H9 (cell line): ENCODE measurements at regions not wholly inside any gene's neighbourhood (a gene's known extent, or its start where the extent isn't known, plus 50 kb on each side); places are given as distances from the start of the nearest gene placed in this dataset.

Experiments used
- DNase-seq: peaks from one replicate; pipeline ENCODE4 v3.0.0-alpha.2; 2017
- H2AFZ ChIP-seq: one replicate; pipeline ENCODE4 v1.6.1; 2013; ENCODE audit warnings: mild to moderate bottlenecking, low read length, control low read depth, moderate library complexity
- H2AK5ac ChIP-seq: 2 replicates; pipeline ENCODE4 v1.6.1; 2013; ENCODE audit warnings: low read length, control low read depth, mixed read lengths; ENCODE audit not compliant: insufficient read length
- H2BK120ac ChIP-seq: one replicate; pipeline ENCODE4 v1.6.1; 2013; ENCODE audit warnings: low read depth, mild to moderate bottlenecking, low read length, control low read depth, inconsistent platforms; ENCODE audit not compliant: poor library complexity, severe bottlenecking
- H2BK12ac ChIP-seq: 2 replicates; pipeline ENCODE4 v1.6.1; 2013; ENCODE audit warnings: low read length, control low read depth, mixed read lengths, low read depth; ENCODE audit not compliant: insufficient read length
- H2BK15ac ChIP-seq: 2 replicates; pipeline ENCODE4 v1.6.1; 2013; ENCODE audit warnings: low read depth, low read length, control low read depth
- H2BK20ac ChIP-seq: one replicate; pipeline ENCODE4 v1.6.1; 2013; ENCODE audit warnings: low read depth, mild to moderate bottlenecking, low read length, control low read depth, inconsistent platforms; ENCODE audit not compliant: poor library complexity, severe bottlenecking
- H2BK5ac ChIP-seq: 2 replicates; pipeline ENCODE4 v1.6.1; 2013; ENCODE audit warnings: low read length, control low read depth, mixed read lengths; ENCODE audit not compliant: insufficient read length
- H3K14ac ChIP-seq: 2 replicates; pipeline ENCODE4 v1.6.1; 2013; ENCODE audit warnings: low read length, control low read depth; ENCODE audit not compliant: insufficient read depth
- H3K18ac ChIP-seq: 2 replicates; pipeline ENCODE4 v1.6.1; 2013; ENCODE audit warnings: low read depth, mild to moderate bottlenecking, mixed read lengths, low read length, control low read depth; ENCODE audit not compliant: insufficient read length
- H3K23ac ChIP-seq: 2 replicates; pipeline ENCODE4 v1.6.1; 2013; ENCODE audit warnings: low read length, control low read depth, mixed read lengths, low read depth; ENCODE audit not compliant: insufficient read length
- H3K23me2 ChIP-seq: 2 replicates; pipeline ENCODE4 v1.6.1; 2013; ENCODE audit warnings: low read depth, mild to moderate bottlenecking, mixed read lengths, low read length, control low read depth; ENCODE audit not compliant: insufficient read length, poor library complexity, severe bottlenecking
- H3K27ac ChIP-seq: 2 replicates; pipeline ENCODE4 v1.5.1; 2013; ENCODE audit warnings: low read length, control low read depth, mixed read lengths, low read depth; ENCODE audit not compliant: insufficient read length
- H3K27me3 ChIP-seq: 2 replicates; pipeline ENCODE4 v1.6.1; 2013; ENCODE audit warnings: low read length, control low read depth, inconsistent platforms; ENCODE audit not compliant: insufficient read depth
- H3K4ac ChIP-seq: 2 replicates; pipeline ENCODE4 v1.6.1; 2013; ENCODE audit warnings: low read depth, mild to moderate bottlenecking, control low read depth, inconsistent platforms, low read length, moderate library complexity
- H3K4me1 ChIP-seq: 2 replicates; pipeline ENCODE4 v1.6.1; 2013; ENCODE audit warnings: low read length, control low read depth, inconsistent platforms; ENCODE audit not compliant: insufficient read depth
- H3K4me2 ChIP-seq: 2 replicates; pipeline ENCODE4 v1.6.1; 2013; ENCODE audit warnings: low read length, control low read depth, mixed read lengths; ENCODE audit not compliant: insufficient read length, insufficient read depth
- H3K56ac ChIP-seq: 2 replicates; pipeline ENCODE4 v1.6.1; 2013; ENCODE audit warnings: low read depth, mild to moderate bottlenecking, mixed read lengths, low read length, control low read depth; ENCODE audit not compliant: insufficient read length
- H3K79me1 ChIP-seq: 2 replicates; pipeline ENCODE4 v1.6.1; 2013; ENCODE audit warnings: low read depth, mild to moderate bottlenecking, moderate library complexity, low read length, control low read depth, inconsistent platforms; ENCODE audit not compliant: insufficient read depth, poor library complexity, severe bottlenecking
- H3K79me2 ChIP-seq: 2 replicates; pipeline ENCODE4 v1.6.1; 2013; ENCODE audit warnings: low read length, control low read depth, inconsistent platforms; ENCODE audit not compliant: insufficient read depth
- H3K9ac ChIP-seq: 2 replicates; pipeline ENCODE4 v1.6.1; 2013; ENCODE audit warnings: low read length, control low read depth, mixed read lengths; ENCODE audit not compliant: insufficient read length; ENCODE audit errors: extremely low read depth
- H3K9me3 ChIP-seq: one replicate; pipeline ENCODE4 v1.6.1; 2013; ENCODE audit warnings: low read depth, low read length, inconsistent platforms; ENCODE audit not compliant: control insufficient read depth
- H3T11ph ChIP-seq: one replicate; pipeline ENCODE4 v1.6.1; 2013; ENCODE audit warnings: mild to moderate bottlenecking, low read length, control low read depth, inconsistent platforms
- H4K20me1 ChIP-seq: one replicate; pipeline ENCODE4 v1.6.1; 2013; ENCODE audit not compliant: control insufficient read depth, insufficient read length, insufficient read depth
- H4K5ac ChIP-seq: 2 replicates; pipeline ENCODE4 v1.6.1; 2013; ENCODE audit warnings: low read depth, mild to moderate bottlenecking, mixed read lengths, low read length, control low read depth; ENCODE audit not compliant: insufficient read length
- H4K8ac ChIP-seq: replicated peaks from 2 replicates; pipeline ENCODE4 v1.6.1; 2013; ENCODE audit warnings: low read length, control low read depth, mixed read lengths, low read depth; ENCODE audit not compliant: insufficient read length
- H4K91ac ChIP-seq: 2 replicates; pipeline ENCODE4 v1.6.1; 2013; ENCODE audit warnings: low read depth, mild to moderate bottlenecking, moderate library complexity, mixed read lengths, low read length, control low read depth; ENCODE audit not compliant: insufficient read length
- H3K27ac Mint-ChIP-seq, 3 experiments: 2 replicates in 2 of 3; 3 replicates in 1 of 3; pipeline ENCODE4 v1.8.0; 2020 to 2021; ENCODE audit warnings: mixed read lengths in 3 of 3, mild to moderate bottlenecking in 1 of 3, moderate library complexity in 1 of 3
- H3K27me3 Mint-ChIP-seq: 2 replicates; pipeline ENCODE4 v1.8.0; 2021; ENCODE audit warnings: low read depth, mild to moderate bottlenecking, moderate library complexity, mixed read lengths
- H3K36me3 Mint-ChIP-seq, 3 experiments: 2 replicates in 2 of 3; 3 replicates in 1 of 3; pipeline ENCODE4 v1.8.0; 2020 to 2021; ENCODE audit warnings: low read depth in 3 of 3, mixed read lengths in 3 of 3; ENCODE audit not compliant: insufficient read depth in 1 of 3
- H3K4me1 Mint-ChIP-seq, 2 experiments: 2 replicates each; pipeline ENCODE4 v1.8.0; 2020; ENCODE audit warnings: mixed read lengths in 2 of 2
- H3K4me3 Mint-ChIP-seq, 2 experiments: 2 replicates in 1 of 2; 3 replicates in 1 of 2; pipeline ENCODE4 v1.8.0; 2020 to 2021; ENCODE audit warnings: mild to moderate bottlenecking in 2 of 2, mixed read lengths in 2 of 2, moderate library complexity in 1 of 2
- H3K9me3 Mint-ChIP-seq, 2 experiments: 2 replicates in 1 of 2; 3 replicates in 1 of 2; pipeline ENCODE4 v1.8.0; 2020; ENCODE audit warnings: mild to moderate bottlenecking in 2 of 2, mixed read lengths in 2 of 2, moderate library complexity in 1 of 2
- CTCF ChIP-seq: fragments of 200-600 bp; sonication (generic); conservative IDR thresholded peaks from 3 replicates; pipeline ENCODE4 v1.8.0; 2021; ENCODE audit warnings: antibody characterized with exemption, mild to moderate bottlenecking
- WGBS: extraction: QIAGEN DNeasy Blood & Tissue Kit; methylation state at CpG from one replicate; pipeline ENCODE4 v1.1.7; 2013; ENCODE audit warnings: missing lambda C conversion rate, low lambda C conversion rate, mixed read lengths; ENCODE audit not compliant: insufficient read length; ENCODE audit errors: extremely low coverage; 5-methylcytosine and 5-hydroxymethylcytosine counted together

GRCh38 chr14:98197933-98198332, 1074.1 kb downstream of the BCL11B start:
- no CpG with 5 or more reads among the region's 1 CpG for WGBS
- Mint-ChIP-seq H3K4me3 (no peak overlapping the region), H3K27ac (no peak overlapping the region), H3K4me1 (peaks cover 10 to 12% of the 10 kb centered on the region in 2 experiments), H3K36me3 (0 out of 7 replicates have a peak, but pooled peaks cover 0 to 4% (median 0%) of the 10 kb centered on the region in 3 experiments), H3K27me3 (peaks cover 2% of the 10 kb centered on the region), H3K9me3 (peaks cover 0 to 4% of the 10 kb centered on the region in 2 experiments; a peak in 1 of 5 replicates)
- no peak overlapping the region for H3K4ac ChIP-seq
- H2BK20ac ChIP-seq, result no peak overlapping the region
- TF ChIP-seq CTCF, result no peak
- no peaks in the 10 kb centered on the region for H3K9me3 ChIP-seq
- H2BK5ac ChIP-seq, result no peak overlapping the region
- H3K79me2 ChIP-seq, result no peaks in the 10 kb centered on the region
- H3K14ac ChIP-seq, result no peak overlapping the region
- no peak overlapping the region for H3K56ac ChIP-seq
- H3K27me3 ChIP-seq, result no peaks in the 10 kb centered on the region
- no peak overlapping the region for H2BK120ac ChIP-seq
- H2BK12ac ChIP-seq, result no peak overlapping the region
- no peak overlapping the region for H4K91ac ChIP-seq
- no peak overlapping the region for H2BK15ac ChIP-seq
- H3K23me2 ChIP-seq, result no peaks in the 10 kb centered on the region
- no peak overlapping the region for H4K5ac ChIP-seq
- no peak overlapping the region for H3K18ac ChIP-seq
- no peak overlapping the region for H3K9ac ChIP-seq
- no peak overlapping the region for H2AK5ac ChIP-seq
- no peaks in the 10 kb centered on the region for H4K20me1 ChIP-seq
- no peak for DNase-seq
- no peak overlapping the region for H3K4me2 ChIP-seq
- no peak overlapping the region for H3T11ph ChIP-seq
- H3K79me1 ChIP-seq, result no peaks in the 10 kb centered on the region
- no peak overlapping the region for H2AFZ ChIP-seq
- H4K8ac ChIP-seq, result no peak overlapping the region
- no peaks in the 10 kb centered on the region; the same call in 1 of the 2 replicates for H3K4me1 ChIP-seq
- no peak overlapping the region for H3K27ac ChIP-seq
- no peak overlapping the region for H3K23ac ChIP-seq
